HG03571 (cell line): ENCODE measurements at regions not wholly inside any gene's neighbourhood (a gene's known extent, or its start where the extent isn't known, plus 50 kb on each side); places are given as distances from the start of the nearest gene placed in this dataset.
"Not testable (repeated sequence)": the region's sequence is repeated elsewhere in the genome, so short reads cannot be mapped to it uniquely, and the experiment has no call there.

Experiments
- ATAC-seq: cut with Tn5 transposase; IDR thresholded peaks from one replicate; pipeline ENCODE4 v1.9.1; 2021; ENCODE audit not compliant: unreplicated experiment

- no peak for ATAC-seq
Measured at GRCh38 chr4:186845137-186845842, 121.6 kb upstream of the FAT1 start.

DNA sequence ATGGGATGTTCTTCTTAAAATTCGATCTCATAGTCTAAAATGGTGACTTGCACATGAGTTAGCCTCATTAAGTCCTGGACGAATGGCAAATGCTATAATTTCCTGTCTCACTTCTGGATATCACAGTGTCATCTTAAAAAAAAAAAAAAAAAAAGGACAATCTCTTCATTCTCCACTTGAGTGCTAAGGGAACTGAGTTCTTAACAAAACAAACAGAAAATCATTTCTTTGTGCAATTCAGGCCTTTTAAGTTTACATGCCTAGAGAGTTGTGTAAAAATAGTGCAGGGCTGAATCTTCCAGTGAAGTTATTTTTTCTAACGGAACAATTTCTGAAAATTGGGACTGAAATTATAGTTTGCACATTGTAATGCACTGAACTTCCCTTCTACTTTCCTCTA lies 122.8 kb upstream of the FAT1 start:
- no peak for ATAC-seq

DNA sequence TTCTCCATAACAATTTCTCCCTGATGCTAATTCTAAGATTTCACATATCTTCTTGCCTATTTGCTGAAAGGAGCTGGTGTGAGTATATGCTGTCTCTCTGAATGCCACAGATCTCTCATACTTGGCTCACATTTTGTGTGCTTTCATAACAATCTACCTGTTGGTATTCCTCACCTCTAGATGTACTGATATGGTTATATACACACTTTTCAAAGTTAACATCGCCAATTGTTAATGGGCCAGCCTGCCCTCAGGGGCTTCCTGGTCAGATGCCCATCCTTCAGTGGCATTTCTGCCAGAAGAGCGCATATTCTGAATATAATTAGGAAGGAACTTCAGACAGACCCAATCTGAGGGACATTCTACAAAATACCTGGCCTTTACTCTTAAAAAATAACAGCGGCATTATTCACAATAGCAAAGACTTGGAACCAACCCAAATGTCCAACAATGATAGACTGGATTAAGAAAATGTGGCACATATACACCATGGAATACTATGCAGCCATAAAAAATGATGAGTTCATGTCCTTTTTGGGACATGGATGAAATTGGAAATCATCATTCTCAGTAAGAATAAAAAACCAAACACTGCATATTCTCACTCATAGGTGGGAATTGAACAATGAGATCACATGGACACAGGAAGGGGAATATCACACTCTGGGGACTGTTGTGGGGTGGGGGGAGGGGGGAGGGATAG lies 123.9 kb upstream of the FAT1 start:
- ATAC-seq: not testable (repeated sequence)

DNA sequence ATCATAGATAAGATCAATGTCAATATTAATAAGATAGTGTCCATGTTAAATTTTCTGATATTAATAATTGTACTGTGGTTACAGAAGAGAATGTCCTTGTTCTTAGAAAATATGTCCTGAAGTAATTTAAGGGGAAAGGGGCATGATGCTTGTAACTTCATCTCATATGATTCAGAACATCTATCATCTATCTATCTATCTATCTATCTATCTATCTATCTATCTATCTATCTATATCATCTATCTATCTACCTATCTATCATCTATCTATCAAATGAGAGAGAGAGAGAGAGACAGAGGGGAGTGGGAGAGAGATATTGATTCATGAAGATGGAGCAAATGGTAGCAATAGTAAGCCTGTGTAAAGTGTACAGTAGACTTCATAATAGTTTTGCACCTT lies 124.8 kb upstream of the FAT1 start:
- ATAC-seq: no peak

DNA sequence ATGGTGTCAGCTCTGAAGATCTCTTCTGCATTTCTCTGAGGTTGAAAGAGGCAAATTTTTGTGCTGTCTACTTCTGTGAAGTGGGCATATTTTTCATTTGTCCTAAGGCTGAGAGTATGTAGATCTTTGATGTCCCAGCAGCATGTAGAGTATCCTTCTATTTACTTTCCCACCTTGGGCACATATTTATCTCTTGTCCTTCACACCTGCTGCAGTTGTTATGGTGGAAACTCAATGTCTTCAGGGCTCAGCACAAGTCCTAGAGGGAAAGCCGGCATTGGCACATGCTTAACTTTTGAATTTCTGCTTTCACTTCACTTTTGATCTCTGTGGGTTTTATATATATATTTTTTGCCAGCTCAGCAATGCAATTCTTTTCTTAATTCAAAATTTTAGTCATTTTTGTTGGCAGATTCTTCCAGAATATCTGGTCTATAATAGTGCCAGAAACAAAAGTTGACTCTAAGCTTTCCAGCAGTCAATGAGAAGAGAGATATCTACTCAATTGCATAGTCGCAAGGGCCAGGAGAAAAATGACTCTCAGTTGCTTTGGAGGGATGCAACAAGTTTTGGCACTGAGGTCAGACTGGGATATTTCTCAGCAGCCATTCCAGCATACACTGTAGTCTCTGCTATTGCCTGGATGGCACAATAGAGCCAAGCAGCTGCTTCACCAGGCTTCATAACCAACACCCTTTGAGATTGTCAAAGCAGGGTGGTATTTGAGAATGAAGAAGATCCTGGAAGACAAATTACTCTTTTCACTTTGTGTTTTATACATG lies 127.8 kb upstream of the FAT1 start:
- no peak for ATAC-seq

DNA sequence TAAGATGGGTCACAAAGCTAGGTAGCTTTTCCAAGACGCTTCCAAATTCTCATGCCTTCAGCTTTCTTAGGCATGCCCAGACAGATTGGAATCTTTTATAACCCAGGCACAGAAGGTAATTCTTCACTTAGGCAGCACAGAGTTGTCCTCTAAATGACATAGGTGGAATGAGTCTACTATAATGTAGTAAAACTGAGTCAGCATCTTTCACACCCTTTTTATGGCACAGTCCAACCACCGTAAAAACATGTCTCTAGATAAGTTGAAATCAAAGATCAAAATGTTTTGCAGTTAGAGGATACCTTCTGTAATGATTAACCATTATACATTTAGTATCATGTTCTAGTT lies 128.4 kb upstream of the FAT1 start:
- no peak for ATAC-seq

DNA sequence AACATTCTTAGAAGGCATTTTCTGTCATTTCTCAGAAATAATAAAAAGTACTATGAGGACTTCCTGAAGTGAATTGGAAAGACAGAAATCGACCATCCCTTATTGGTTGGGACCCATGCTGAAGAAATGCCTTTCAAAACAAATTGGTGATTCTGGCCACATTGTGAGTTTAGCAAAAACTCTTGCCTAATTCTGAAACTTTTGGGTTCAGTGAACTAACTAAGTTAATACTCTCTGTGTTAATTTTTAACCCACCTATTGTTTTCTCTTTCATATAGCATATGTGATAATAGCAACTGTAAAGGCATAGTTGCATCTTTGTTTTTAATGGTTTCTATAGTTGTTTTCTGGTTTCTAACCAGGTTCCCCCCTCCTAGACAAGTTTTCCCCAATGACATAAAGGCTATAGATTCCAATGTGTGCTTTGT lies 129.3 kb upstream of the FAT1 start:
- peak; percentile 89 for ATAC-seq

DNA sequence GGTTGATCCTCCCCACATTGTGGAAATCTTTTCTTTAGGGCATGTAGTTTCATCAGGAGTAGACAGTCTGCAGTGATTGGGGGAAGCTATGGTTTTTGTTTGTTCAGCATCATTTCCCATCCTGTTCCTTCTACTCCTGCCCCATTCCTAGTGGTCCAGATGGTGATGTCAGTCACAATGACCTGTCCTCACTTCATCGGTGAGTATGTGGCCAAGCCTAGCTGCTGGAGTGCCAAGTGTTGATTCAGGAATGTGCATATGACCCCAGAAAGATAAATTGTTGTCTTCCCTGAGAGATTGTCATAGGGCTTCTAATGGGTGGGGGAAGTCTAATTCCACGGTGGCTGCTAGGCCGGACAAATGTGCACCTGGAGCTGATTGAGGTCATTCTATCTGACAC lies 130.6 kb upstream of the FAT1 start:
- no peak for ATAC-seq

- ATAC-seq: no peak
Measured at GRCh38 chr4:186855111-186855510, 131.5 kb upstream of the FAT1 start.

- no peak for ATAC-seq
Measured at GRCh38 chr4:186857793-186858192, 134.1 kb upstream of the FAT1 start.

GRCh38 chr4:186858355-186858754 lies 134.7 kb upstream of the FAT1 start:
- no peak for ATAC-seq

DNA sequence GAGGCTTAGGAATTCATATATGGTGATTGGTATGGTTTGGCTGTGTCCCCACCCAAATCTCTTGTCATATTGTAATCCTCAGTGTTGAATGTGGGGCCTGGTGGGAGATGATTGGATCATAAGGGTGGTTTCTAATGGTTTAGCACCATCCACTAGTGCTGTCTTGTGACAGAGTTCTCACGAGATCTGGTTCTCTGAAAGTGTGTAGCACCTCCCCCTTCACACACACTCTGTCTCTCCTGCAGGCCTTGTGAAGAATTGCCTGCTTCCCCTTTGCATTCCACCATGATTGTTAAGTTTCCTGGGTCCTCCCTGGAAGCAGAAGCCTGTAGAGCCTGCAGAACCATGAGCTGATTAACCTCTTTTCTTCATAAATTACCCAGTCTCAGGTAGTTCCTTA lies 135.8 kb upstream of the FAT1 start:
- ATAC-seq: no peak

DNA sequence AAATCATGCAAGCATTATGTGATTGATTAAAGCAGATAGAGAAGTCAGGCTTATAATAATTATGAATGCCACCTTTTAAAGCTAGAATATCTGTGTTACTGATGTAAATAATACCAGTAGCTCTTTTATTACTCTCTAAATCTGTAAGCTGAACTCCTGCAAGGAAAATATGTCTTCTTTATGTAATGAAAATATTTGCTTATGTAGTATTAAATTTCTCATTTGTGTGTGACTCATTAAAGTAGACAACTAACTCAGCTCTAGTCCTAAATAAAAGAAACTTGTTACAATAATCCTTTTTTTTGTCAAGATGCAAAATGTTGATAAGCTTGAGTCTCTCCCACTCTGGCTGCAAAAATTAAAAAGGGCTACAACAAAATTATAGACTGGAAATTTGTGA lies 137.7 kb upstream of the FAT1 start:
- ATAC-seq: no peak

DNA sequence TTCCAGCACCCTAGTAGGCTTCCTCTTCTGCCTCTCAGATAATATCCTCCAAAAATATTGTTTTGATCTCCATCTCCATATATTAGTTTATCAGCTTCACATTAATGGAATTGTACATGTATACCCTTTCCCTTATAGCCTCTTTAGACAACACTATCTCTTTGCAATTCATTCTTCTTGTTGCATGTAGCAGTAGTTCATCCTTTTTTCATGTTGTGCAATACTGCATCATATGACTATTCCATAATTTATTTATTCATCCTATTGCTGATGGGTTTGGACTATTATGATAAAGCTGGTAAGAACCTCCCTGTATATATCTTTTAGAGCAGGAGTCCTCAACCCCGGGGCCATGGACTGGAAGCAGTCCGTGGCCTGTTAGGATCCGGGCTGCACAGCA lies 148.2 kb upstream of the FAT1 start:
- ATAC-seq: no peak

- not testable (repeated sequence) for ATAC-seq
Measured at GRCh38 chr4:186873095-186873494, 149.4 kb upstream of the FAT1 start.

GRCh38 chr4:186875476-186875875 lies 151.8 kb upstream of the FAT1 start:
- ATAC-seq: no peak

- no peak for ATAC-seq
Measured at GRCh38 chr4:186876961-186877626, 153.4 kb upstream of the FAT1 start.

GRCh38 chr4:186878203-186878776 lies 154.6 kb upstream of the FAT1 start:
- no peak for ATAC-seq

- ATAC-seq: no peak
Measured at GRCh38 chr4:186881521-186882220, 158.0 kb upstream of the FAT1 start.

- no peak for ATAC-seq
Measured at GRCh38 chr4:186882293-186882692, 158.6 kb upstream of the FAT1 start.

GRCh38 chr4:186885289-186885688 lies 161.6 kb upstream of the FAT1 start:
- no peak for ATAC-seq
